Astrocyte of the spinal cord (primary cell): ENCODE measurements at regions not wholly inside any gene's neighbourhood (a gene's known extent, or its start where the extent isn't known, plus 50 kb on each side); places are given as distances from the start of the nearest gene placed in this dataset.

Experiments
- DNase-seq: peaks from one replicate; pipeline ENCODE4 v3.0.0; 2011; ENCODE audit warnings: low read depth, low spot score
- H3K4me3 ChIP-seq: 2 replicates; pipeline ENCODE4 v1.5.1; 2011; ENCODE audit warnings: low read depth, mild to moderate bottlenecking, low read length, moderate library complexity
- CTCF ChIP-seq: IDR thresholded peaks from 2 replicates; pipeline ENCODE4 v1.5.1; 2012; ENCODE audit warnings: low read depth, mild to moderate bottlenecking, low read length, inconsistent platforms
- in situ Hi-C: cut with HindIII; loops from 2 replicates; pipeline ENCODE4 v1.10.0; 2017; ENCODE audit warnings: low sequenced_read_pairs

DNA sequence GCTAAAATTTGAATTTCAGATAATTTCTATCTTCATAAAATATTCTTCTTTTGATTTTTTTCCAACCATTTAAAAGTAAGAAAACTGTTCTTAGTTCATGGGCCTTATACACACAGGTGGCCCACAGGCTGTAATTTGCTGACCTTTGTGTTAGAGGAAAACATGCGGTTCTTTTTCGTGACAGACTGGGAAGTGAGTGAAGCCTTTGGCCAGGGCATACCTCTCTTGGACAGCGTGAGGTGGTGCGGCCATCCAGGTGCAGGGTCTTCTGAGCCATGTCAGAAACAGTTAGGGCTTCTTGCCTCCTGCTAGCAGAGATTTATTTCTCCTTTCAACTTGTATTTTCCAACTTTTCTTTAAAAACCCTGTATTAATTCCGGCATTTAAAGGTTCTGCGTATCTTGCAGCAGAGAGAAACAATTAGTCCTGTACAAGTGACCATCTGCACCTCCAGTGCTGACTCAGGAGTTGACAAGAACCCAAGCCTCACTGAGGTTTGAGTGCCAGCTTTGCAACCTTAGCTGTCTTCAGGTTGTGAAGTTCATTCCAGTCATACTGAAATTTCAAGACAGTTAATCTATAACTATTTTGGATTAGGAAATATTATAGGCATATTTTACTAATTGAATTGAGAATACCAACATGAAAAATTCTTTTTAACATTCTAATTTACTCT lies 177.8 kb downstream of the LY86 start:
- H3K4me3 ChIP-seq = no peak overlapping the region
- in situ Hi-C loops = no loop called here
- DNase-seq = no peak
- TF ChIP-seq CTCF = no peak

GRCh38 chr6:6769466-6769865 lies 180.9 kb downstream of the LY86 start:
- DNase-seq = no peak
- in situ Hi-C loops = no loop called here
- no peak for TF ChIP-seq CTCF
- H3K4me3 ChIP-seq = no peak overlapping the region

GRCh38 chr6:6771224-6771945 lies 182.9 kb downstream of the LY86 start:
- in situ Hi-C loops = no loop called here
- H3K4me3 ChIP-seq = no peak overlapping the region

DNA sequence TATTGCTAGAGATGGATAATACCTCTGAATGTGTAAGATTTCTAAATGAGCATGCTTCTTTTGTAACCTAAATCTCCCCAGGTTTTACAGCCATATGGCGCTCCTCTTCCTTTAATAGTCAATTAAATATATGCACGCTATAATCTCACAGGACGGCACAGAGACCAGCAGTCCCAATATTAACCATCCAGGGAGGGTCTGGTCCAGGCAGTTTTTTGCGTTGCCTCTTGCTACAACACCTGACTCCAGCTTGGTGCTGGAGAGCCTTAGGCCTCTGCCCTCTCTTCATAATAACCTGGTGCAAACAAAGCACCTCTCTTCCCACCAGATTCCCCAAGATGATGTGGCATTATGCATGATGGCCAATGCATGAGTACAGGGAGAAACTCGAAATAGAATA lies 183.4 kb downstream of the LY86 start:
- no peak for TF ChIP-seq CTCF
- in situ Hi-C loops = no loop called here
- DNase-seq = no peak
- no peak overlapping the region for H3K4me3 ChIP-seq

More at GRCh38 chr6:6771224-6771945, 182.9 kb downstream of the LY86 start:
- no peak for TF ChIP-seq CTCF
- no peak for DNase-seq

GRCh38 chr6:6772751-6773150 lies 184.2 kb downstream of the LY86 start:
- DNase-seq = no peak
- in situ Hi-C loops = no loop called here
- no peak overlapping the region for H3K4me3 ChIP-seq
- no peak for TF ChIP-seq CTCF

- H3K4me3 ChIP-seq = no peak overlapping the region
- DNase-seq = no peak
- in situ Hi-C loops = no loop called here
- TF ChIP-seq CTCF = no peak
These were observed 186.6 kb downstream of the LY86 start for GRCh38 chr6:6775074-6775473.
